HG02798 (cell line): ENCODE measurements at regions not wholly inside any gene's neighbourhood (a gene's known extent, or its start where the extent isn't known, plus 50 kb on each side); places are given as distances from the start of the nearest gene placed in this dataset.

Experiments used
- ATAC-seq: cut with Tn5 transposase; IDR thresholded peaks from one replicate; pipeline ENCODE4 v1.9.1; 2021; ENCODE audit warnings: mild to moderate bottlenecking; ENCODE audit not compliant: unreplicated experiment, poor library complexity

GRCh38 chr1:60573121-60573520 lies 499.6 kb upstream of the C1orf87 start:
- no peak for ATAC-seq

GRCh38 chr1:60572378-60572777 lies 498.8 kb upstream of the C1orf87 start:
- no peak for ATAC-seq

- no peak for ATAC-seq
These were observed 498.2 kb upstream of the C1orf87 start for GRCh38 chr1:60571811-60572210.

GRCh38 chr1:60569189-60569588 lies 495.6 kb upstream of the C1orf87 start:
- no peak for ATAC-seq

- no peak for ATAC-seq
These were observed 493.7 kb upstream of the C1orf87 start for GRCh38 chr1:60567256-60567655.

- ATAC-seq, result no peak
These were observed 491.6 kb upstream of the C1orf87 start for GRCh38 chr1:60564916-60565750.

GRCh38 chr1:60563777-60564535 lies 490.4 kb upstream of the C1orf87 start:
- no peak for ATAC-seq

GRCh38 chr1:60562740-60563139 lies 489.2 kb upstream of the C1orf87 start:
- ATAC-seq, result no peak

GRCh38 chr1:60560701-60561100 lies 487.1 kb upstream of the C1orf87 start:
- no peak for ATAC-seq

GRCh38 chr1:60558236-60558635 lies 484.7 kb upstream of the C1orf87 start:
- no peak for ATAC-seq

GRCh38 chr1:60553730-60554129 lies 480.2 kb upstream of the C1orf87 start:
- no peak for ATAC-seq

GRCh38 chr1:60547821-60548220 lies 474.3 kb upstream of the C1orf87 start:
- no peak for ATAC-seq

GRCh38 chr1:60541831-60542532 lies 468.4 kb upstream of the C1orf87 start:
- ATAC-seq, result no peak

GRCh38 chr1:60540141-60540540 lies 466.6 kb upstream of the C1orf87 start:
- no peak for ATAC-seq

GRCh38 chr1:60535713-60536112 lies 462.1 kb upstream of the C1orf87 start:
- ATAC-seq, result no peak

GRCh38 chr1:60527567-60527966 lies 454.0 kb upstream of the C1orf87 start:
- ATAC-seq, result no peak

GRCh38 chr1:60516996-60517395 lies 443.4 kb upstream of the C1orf87 start:
- ATAC-seq, result no peak

- ATAC-seq, result no peak
These were observed 436.6 kb upstream of the C1orf87 start for GRCh38 chr1:60510162-60510561.

- ATAC-seq, result no peak
These were observed 430.8 kb upstream of the C1orf87 start for GRCh38 chr1:60504206-60504840.

- ATAC-seq, result no peak
These were observed 429.8 kb upstream of the C1orf87 start for GRCh38 chr1:60503266-60503925.
